Right lobe of liver (tissue), 4 donors: ENCODE measurements at regions not wholly inside any gene's neighbourhood (a gene's known extent, or its start where the extent isn't known, plus 50 kb on each side); places are given as distances from the start of the nearest gene placed in this dataset.

Experiments used
- POLR2A ChIP-seq: fragments of 450-650 bp; IDR thresholded peaks from one replicate; pipeline ENCODE4 v1.6.1; 2017; ENCODE audit warnings: antibody characterized with exemption, mild to moderate bottlenecking
- TF ChIP-seq, protein P1 (sequence below), 4 donors: fragments of 200-600 bp in 3 of 4; fragments of 450-650 bp in 1 of 4; IDR thresholded peaks; one replicate each; pipeline versions ENCODE4 v1.5.1 to v1.8.0; 2016 to 2022; ENCODE audit warnings: antibody characterized with exemption in 4 of 4, mild to moderate bottlenecking in 2 of 4
- donor health status: DM: no; HTN: no; CAD: no.
- donor health status: DM: no; HTN: no; CAD: no.
- donor health status: DM: no; HTN: yes; CAD: no.

DNA sequence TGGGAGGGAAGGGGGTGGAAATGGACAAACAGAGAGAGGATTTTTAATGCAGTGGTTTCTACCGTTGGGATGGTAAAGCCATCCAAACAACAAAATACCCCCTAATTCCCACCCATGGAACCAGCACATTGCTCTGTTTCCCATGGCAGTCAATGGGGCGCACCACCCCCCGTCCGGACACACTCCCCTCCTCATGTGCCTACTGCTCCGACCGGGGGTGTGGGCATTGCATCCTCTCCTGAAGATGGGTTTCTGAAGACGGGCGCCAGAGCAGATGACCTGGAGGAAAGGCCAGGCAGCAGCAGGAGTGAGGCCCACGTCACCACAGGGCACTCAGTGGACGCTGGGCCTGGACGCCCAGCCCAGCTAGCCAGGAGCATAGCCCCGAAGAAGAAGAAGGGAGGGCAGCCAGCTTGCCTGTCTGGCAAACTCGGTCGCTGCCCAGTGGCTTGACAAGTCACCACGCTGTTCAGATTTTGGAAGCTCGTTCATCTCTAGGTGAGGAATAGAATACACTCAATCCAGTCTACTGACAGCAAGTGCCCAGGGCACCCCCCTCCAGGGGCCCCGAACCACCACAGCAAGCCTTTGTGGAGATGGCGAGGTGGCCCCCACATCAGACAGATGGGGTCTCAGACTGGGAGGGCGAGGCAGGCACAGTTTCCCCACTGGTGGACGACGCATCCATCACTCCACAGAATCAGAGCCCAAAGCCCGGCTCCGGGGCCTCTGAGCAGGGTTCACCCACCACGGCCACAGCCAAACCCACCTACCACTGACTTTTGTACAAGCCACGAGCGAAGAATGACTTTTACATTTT is 296.2 kb upstream of the SALL3 start:
- no peak for TF ChIP-seq POLR2A
- TF ChIP-seq, protein P1, sequence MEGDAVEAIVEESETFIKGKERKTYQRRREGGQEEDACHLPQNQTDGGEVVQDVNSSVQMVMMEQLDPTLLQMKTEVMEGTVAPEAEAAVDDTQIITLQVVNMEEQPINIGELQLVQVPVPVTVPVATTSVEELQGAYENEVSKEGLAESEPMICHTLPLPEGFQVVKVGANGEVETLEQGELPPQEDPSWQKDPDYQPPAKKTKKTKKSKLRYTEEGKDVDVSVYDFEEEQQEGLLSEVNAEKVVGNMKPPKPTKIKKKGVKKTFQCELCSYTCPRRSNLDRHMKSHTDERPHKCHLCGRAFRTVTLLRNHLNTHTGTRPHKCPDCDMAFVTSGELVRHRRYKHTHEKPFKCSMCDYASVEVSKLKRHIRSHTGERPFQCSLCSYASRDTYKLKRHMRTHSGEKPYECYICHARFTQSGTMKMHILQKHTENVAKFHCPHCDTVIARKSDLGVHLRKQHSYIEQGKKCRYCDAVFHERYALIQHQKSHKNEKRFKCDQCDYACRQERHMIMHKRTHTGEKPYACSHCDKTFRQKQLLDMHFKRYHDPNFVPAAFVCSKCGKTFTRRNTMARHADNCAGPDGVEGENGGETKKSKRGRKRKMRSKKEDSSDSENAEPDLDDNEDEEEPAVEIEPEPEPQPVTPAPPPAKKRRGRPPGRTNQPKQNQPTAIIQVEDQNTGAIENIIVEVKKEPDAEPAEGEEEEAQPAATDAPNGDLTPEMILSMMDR (IDR thresholded peaks at IDR 0.05), result no peak
